NCI-H1092 (cell line): ENCODE measurements at regions not wholly inside any gene's neighbourhood (a gene's known extent, or its start where the extent isn't known, plus 50 kb on each side); places are given as distances from the start of the nearest gene placed in this dataset.
"Not testable (repeated sequence)": the region's sequence is repeated elsewhere in the genome, so short reads cannot be mapped to it uniquely, and the experiment has no call there.

Source experiments
- DNase-seq: peaks from one replicate; lab custom pipeline; 2025; lab: John Stamatoyannopoulos, UW

DNA sequence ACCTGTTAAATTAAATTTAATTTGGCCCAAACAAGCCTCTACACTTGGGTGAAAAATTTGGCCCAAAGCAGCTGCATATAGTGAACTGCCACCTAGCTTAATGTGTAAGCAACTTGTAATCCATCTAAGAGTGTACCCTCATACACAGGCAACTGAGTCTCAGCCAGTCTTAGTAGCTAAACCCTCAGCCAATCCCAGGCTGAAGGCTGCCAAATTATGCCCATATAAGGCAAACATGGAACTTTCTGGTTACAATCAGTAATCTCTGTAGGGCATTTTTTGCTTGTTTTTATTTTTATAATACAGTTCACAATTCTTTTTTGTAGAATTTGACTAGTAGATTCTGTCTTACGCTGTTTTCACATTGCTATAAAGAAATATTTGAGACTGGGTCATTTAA lies 958.7 kb downstream of the FSCB start:
- no peak for DNase-seq

DNA sequence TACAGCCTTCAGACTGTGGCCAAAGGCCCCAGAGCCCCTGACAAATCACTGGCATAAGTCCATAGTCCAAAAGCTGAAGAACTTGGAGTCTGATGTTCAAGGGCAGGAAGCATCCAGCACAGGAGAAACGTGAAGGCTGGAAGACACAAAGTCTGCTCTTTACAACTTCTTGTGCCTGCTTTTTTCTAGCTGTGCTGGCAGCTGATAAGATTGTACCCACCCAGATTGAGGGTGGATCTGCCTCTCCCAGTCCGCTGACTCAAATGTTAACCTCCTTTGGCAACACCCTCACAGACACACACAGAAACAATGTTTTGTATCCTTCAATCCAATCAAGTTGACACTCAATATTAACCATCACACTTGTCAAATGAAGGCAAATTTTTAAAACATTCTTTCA lies 959.5 kb downstream of the FSCB start:
- not testable (repeated sequence) for DNase-seq

DNA sequence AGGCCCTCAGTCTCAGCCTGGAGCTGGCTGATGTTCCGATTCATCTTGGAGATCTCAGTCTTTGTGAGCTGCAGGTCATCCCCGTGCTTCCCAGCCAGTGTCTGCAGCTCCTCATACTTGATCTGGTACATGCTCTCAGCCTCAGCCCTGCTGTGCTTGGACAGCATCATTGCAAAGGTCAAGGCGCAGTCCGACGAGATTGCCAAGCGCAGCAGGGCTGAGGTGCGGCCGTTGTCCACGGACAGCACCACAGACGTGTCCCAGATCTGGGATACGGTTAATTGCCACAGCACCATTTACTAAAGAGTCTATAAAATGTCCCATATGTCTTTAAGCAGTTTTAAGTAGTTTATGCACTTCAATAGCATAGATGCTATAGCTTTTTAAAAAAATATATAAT lies 965.7 kb downstream of the FSCB start:
- DNase-seq = no peak

DNA sequence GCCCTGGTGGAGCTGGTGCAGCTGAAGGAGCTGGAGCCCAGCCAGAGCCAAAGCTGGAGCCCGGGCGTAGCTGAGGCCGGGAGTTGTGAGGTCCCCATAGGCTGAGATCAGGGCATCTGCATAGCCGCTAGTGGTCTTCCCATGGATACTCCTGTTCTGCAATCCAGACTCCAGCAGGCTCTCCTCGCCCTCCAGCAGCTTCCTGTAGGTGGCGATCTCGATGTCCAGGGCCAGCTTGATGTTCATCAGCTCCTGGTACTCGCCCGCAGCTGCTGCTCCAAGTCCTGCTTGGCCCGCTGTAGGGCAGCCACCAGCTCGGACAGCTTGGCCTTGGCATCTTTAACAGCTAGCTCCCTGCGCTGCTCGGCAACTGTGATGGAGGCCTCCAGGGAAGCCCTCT lies 966.1 kb downstream of the FSCB start:
- DNase-seq = no peak

DNA sequence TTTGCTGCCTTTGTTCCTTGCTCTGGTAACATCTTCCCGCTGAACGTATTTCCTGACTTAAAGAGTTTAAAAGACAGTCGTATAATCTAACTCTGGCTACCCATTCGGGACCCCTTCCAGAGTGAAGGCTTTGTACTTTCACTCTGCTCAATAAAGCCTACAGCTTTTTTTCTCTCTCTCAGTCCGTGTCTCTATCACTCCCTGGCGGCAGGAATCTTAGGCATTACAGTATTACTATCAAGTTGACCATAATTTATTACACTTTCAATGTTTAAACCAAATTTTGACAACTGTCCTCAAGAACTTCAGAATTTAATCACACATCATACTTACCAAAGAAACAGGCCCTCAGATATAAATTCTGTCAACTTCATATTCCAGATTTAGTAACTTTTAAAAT lies 967.9 kb downstream of the FSCB start:
- DNase-seq = no peak

DNA sequence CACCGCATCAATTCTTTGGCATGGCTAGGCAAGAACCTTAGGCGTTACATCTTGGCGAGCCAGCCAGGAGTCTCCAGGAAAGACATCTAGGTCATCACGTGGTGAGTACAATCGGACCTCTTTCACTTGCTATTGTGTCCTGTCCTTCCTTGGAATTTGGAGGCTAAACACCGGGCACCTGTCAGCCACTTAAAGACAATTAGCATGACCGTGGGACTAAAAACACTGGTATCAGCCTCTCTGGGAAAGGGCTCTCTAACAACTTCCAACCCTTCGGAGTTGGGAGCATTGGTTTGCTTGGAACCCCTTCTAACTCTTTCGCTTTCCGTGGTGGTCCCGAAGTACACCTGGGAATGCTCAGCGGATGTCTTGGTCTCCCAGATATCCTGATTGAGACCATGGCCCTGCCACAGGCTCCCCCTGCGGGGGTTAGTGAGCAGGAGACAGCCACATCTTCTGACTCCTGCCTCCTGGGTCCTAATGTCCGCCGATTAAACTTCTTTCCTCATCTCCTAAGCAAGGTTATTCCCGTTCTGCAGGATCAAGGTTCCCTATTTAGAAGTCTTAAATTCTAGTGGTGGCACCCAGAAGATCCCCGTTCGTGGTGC lies 971.7 kb downstream of the FSCB start:
- DNase-seq = no peak

DNA sequence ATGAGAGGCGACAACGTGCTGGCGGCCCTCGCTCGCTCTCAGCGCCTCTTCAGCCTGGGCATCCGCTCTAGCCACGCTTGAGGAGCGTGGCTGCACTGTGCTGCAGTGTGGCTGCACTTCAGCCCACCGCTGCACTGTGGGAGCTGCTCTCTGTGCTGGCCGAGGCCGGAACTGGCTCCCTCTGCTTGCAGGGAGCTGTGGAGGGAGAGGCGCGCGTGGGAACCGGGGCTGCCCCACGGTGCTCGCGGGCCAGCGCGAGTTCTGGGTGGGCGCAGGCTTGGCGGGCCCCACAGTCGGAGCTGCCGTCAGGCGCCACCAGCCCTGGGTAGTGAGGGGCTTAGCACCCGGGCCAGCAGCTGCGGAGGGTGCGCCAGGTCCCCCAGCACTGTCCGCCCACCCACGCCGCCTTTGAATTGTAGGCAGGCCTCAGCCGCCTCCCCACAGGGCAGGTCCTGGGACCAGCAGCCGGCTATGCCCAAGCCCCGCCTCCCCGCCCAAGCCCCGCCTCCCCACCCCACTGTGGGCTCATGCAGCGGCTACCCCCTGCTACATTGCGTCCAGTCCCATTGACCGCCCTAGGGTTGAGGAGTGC lies 974.2 kb downstream of the FSCB start:
- no peak for DNase-seq

DNA sequence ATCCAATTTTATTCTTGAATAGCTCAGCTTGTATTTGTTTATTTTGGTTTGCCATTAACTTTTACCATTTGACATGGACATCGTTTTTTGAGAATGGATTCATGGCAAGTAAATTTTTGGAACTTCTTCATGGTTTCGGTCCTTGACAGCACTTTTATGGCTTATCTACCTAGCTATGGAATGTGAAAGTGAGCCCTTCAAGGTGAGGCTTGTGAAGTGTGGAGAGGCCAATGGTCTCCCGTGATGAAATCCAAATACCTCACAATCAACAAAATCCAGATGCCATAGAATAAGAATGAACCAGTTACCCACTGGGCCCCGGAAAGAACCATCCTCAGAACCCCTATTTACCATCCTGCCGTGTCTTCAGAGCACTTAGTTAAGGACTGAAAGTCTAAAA lies 978.8 kb downstream of the FSCB start:
- DNase-seq = no peak

DNA sequence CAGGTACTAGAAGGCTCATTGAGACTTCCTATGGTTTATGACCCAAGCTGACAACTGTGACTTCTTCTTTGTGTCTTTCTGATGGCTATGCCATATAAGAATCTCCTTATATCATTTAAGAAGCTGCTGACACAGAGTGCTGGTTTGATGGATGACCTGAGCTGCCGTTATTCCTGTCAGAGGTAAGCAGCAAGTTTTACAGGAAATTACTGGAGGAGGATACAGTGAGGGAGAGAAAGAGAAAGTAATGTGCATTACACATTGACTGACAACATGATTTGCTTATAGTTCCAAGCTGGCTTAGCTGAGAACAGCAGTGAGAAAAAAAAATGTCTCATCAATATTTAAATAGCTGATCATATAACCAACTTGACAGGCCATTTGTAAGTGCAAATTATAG lies 981.4 kb downstream of the FSCB start:
- DNase-seq = no peak

DNA sequence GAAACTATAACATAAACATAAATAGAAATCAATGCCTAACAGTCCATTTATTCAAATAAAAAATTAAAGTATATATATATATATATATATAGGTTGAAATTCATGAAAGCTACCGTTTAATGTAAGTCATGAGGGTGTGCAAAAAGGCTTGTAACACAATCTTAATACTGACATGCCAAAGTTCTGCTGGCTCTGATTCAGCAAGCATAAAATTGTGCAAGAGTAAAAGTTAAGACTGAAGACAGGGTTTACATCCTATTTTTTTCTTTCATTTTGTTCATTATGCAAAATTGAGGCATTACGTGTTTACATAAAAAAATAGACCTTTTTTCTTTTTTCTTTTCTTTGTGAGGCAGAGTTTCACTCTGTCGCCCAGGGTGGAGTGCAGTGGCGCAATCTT lies 984.2 kb downstream of the FSCB start:
- DNase-seq = no peak

DNA sequence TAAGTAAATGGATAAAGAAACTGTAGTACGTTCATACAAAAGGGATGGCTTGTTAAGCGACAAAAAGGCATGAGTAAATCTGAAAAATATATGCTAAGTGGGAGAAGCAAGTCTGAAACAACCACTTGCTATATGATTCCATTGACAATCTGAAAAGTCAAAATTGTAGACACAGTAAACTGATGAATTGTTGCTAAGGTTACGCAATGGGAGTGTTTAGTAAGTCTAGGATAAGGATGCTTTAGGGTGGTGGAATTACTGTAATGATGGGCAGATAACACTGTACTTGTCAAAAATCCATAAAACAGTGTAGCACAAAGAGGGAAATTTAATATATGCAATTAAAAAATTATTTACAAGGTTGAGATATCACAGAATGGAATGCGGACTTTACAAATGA lies 984.9 kb downstream of the FSCB start:
- no peak for DNase-seq

DNA sequence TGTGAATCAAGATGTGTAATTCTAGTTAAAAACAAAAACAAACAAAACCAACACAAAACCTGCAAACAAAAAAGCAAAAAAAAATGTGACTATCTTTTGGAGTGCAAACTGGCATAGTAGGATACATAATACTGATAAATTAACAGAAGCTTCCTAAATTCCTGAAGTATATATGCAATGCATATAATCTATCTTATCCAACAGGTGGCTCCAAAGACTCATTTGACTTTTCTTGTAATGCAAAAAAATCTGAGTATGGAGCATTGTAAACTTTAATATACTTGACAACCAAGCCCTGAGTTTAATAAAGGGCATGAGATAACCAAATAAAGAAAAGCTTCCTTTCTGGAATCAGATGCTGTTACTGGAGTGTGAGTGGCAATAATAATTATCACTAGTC lies 1003.6 kb downstream of the FSCB start:
- no peak for DNase-seq

DNA sequence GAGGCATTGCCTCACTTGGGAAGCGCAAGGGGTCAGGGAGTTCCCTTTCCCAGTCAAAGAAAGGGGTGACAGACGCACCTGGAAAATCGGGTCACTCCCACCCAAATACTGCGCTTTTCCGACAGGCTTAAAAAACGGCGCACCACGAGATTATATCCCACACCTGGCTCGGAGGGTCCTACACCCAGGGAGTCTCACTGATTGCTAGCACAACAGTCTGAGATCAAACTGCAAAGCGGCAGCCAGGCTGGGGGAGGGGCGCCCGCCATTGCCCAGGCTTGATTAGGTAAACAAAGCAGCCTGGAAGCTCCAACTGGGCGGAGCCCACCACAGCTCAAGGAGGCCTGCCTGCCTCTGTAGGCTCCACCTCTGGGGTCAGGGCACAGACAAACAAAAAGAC lies 1014.7 kb downstream of the FSCB start:
- not testable (repeated sequence) for DNase-seq

DNA sequence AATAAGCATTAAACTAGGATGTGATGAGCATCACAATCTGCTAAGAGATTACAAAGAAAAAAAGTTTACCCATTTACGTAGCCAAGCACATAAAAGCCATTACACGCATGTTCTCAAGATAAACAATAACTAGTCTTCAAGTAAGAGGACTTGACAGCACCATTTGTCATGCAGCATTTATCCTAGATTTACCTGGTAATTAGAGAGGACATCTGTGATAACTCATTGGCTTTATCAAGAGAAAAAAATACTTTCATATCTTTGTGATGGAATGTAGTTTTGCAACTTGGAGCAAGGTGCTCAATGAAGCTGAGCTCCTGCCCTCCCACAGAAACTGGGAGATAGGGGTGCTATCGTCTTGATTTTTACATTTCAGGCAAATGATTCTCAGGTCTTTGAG lies 1023.7 kb downstream of the FSCB start:
- no peak for DNase-seq

DNA sequence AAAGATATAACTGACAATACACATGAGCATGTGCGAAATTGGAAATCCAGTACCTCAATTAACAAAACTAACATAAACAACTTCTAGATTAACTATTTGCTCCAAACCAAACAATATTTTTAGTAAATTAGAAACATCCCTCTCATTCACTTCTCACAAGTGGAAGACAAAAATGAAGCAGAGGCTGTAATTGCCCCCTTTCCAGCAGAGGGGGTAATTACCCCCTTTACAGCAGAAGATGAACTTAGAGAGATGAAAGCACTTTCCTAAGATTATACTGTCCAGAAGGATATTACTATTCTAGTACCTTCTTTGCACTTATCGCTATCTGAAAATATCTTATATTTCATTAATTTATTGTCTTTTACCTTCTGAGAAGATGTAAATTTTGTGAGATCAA lies 1025.2 kb downstream of the FSCB start:
- no peak for DNase-seq

DNA sequence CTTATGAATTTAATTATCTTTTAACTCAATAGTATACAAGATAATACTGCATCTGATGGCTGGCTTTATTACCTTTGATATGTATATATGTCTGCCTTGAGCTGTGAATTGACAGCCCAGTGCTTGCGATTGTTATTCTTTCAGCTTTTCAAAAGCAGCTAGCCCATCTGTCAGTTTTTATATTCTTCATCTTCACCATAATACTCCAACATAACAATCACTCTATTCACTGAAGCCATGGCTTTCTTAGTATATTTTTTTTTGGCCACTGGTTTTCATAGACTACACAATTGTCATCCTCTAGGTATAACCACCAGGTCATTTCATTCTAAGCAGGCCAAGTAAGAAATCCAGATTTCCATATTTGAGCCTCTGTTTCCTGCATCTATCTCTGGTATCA lies 1026.1 kb downstream of the FSCB start:
- DNase-seq = no peak

DNA sequence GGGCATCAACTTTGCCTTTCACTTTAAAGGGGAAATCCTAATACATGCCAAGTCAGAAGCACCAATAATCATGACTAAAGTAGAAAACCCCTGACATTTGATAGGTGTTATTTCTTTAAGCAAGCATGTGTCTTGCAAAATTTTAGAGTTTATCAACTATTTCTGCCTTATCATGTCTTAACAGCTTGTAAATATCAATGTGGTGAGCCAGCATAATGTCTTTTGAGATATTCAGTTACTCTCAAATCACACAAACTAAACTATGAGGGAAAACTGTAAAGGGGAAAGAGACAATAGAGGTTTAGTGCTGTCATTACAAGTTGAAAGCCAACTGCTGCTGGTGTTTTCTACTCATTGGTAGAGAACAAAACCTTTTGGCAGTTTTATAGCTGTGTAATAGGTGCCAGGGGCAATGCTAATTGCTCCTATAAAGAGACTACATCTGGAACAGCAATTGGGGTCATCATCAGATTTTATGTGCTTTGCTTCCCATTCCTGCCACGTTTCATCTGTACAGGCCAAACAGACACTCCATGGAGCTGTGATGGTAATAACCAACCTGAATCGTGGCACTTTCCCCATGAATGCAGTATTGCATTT lies 1027.4 kb downstream of the FSCB start:
- DNase-seq = no peak

DNA sequence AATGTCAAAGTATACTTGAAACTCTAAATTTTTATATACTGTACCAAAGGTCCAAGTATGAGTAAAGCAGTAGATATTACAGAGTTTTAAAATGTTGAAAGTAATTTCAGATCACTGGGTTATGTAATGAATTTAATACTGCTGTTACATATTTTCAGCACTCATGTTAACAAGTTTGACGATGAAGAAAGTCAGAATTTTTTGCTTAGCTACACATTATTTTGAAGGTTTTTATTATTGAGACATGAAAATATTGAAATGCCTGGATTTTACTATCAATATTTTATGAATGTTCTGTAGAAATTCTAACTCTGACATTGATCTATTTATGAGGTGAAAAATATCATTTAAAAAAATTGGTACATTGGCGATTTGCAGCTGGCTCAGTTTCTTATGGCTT lies 1030.3 kb downstream of the FSCB start:
- no peak for DNase-seq

DNA sequence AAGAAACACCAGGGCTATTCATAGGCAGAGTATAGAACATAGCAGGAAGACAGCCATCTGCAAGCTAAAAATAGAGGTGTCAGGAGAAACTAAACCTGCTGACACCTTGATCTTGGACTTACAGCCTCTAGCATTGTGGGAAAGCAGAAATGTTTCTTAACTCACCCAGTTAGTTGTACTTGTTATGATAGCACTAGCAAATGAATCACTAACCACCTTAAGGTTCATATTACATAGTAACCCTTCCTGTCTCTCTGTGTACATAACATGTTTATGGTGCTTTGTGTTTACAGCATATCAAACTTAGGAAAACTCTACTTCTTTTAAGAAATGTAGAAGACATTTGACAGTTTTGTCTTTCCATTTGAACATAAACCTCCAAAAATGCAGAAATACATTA lies 1031.3 kb downstream of the FSCB start:
- no peak for DNase-seq

DNA sequence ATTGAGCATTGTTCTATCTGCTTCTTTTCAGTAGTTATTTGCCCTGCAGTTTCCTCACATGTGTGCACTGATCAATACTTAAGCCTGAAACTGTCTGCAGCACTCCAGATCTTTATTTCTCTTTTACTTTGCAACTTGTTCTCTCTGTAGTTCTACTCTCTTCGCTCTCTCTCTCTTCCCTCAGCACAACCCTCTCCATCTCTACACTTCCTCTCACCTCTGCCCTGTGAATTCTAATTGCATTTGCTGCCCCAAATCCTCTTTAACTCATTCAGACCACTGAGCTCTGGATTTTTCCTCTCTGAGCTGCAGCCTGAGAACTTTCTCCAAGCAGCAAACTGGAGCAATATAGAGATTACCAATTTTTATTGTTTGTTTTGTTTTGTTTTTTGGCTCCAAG lies 1035.5 kb downstream of the FSCB start:
- DNase-seq = no peak

DNA sequence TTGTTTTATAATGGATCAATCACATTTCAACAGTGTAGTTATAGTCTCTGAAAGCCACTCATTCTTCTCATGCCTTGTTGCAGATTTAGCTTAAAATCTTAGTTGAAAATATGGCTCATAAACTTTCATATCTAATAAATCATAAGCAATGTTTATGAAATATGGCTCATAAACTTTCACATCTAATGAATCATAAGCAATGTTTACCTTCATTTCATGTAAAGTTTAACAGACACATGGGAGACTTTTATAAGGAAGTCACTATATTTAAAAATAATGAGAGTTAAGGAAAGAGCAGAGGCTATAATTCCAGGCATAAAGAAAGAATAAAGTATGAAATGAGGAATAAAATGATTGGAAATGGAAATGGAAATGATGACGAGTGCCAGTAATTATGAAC lies 1042.1 kb downstream of the FSCB start:
- no peak for DNase-seq

DNA sequence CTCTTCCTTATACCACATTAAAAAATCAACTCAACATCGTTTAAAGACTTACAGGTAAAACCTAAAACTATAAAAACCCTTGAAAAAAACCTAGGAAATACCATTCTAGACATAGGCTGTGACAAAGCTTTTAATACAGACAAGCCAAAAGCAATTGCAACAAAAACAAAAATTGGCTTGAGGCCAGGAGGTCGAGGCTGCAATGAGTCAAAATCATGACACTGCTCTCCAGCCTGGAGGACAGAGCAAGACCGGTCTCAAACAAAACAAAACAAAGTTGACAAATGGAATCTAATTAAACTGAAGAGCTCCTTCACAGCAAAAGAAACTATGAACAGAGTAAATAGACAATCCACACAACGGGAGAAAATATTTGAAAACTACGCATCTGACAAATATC lies 1057.8 kb downstream of the FSCB start:
- no peak for DNase-seq

DNA sequence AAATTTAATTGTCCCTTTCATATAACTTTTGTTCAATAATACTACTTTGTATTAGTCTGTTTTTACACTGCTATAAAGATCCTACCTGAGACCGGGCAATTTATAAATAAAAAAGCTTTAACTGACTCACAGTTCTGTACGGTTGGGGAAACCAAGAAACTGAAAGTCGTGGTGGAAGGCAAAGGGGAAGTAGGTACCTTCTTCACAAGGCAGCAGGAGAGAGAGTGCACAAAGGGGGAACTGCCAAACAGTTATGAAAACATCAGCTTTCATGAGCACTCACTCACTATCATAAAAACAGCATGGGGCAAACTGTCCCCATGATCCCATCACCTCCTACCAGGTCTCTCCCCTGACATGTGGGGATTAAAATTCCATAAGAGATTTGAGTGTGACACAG lies 1069.0 kb downstream of the FSCB start:
- no peak for DNase-seq

DNA sequence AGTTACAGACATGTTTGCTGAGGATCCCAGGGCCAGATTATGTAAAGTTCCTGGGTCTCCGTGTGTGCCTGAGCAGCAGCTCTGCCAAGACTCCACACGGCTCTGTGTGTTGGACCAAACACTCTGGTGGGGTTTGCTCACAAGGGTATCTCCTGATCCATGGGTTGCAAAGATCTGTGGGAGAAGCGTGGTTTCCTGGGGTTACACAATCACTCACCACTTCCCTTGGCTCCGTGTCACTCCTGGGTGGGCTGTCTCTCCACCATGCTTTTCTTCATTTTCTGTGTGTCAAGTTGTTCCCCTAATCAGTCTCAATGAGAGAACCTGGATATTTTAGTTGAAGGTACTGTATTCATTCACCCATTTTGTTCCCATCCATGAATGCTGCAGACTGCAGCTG lies 1088.8 kb downstream of the FSCB start:
- no peak for DNase-seq
